ENCODE measurements at regions not wholly inside any gene's neighbourhood (a gene's known extent, or its start where the extent isn't known, plus 50 kb on each side); places are given as distances from the start of the nearest gene placed in this dataset.

- TF ChIP-seq CTCF (IDR thresholded peaks at IDR 0.05; ENCODE audit: poor library complexity) (no peak), EZH2 (IDR thresholded peaks at IDR 0.05; ENCODE audit: borderline replicate concordance) (no peak), EZH2phosphoT487 (IDR thresholded peaks at IDR 0.05; ENCODE audit: low read depth, severe bottlenecking, unreplicated experiment) (no peak)
These were observed 66.2 kb upstream of the TPM1 start for GRCh38 chr15:62976301-62976881.
